GM19238 (cell line): ENCODE measurements at regions not wholly inside any gene's neighbourhood (a gene's known extent, or its start where the extent isn't known, plus 50 kb on each side); places are given as distances from the start of the nearest gene placed in this dataset.

Experiments used
- DNase-seq: peaks from one replicate; pipeline ENCODE4 v3.0.0; 2011; ENCODE audit warnings: low spot score; ENCODE audit not compliant: insufficient read length

- no peak for DNase-seq
Measured at GRCh38 chr17:12369065-12369464, 296.6 kb upstream of the MYOCD start.

DNA sequence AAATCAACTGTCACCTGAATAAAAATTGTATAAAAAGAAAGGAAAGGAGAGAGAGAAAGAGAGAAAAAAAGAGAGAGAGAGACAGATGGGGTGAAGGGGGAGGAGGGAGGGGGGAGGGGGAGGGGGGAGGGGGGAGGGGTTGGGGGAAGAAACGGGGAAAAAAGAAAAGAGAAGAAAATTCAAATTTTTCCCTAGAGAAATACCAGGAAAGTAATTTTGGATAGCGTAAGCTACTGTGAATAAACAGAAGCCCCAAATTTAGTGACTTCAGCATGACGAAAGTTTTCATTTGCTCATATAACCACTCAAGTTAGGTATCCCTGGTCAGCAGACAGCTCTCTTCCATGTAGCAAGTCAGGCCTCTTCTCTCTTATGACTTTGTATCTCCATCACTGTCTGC is 289.4 kb upstream of the MYOCD start:
- DNase-seq, result no peak

DNA sequence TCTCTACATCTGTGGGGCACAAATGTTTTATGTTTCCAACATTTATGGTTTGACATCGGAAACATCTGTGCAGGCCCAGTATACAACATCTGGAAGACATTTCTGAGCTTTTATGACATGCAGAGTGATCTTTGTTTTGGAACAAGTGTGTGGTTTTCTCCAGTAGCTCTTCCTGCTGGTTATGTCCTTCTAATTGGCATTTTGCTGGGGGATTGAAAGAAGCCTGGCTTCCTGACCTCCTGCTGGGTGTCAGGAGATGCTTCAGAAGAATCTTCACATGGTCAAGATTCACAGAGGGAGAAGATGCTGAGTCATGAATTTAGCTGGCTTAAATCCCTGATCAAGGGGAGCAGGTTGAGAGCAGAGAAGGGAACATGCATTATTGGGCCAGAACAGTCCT is 279.5 kb upstream of the MYOCD start:
- no peak for DNase-seq

GRCh38 chr17:12388226-12388625 is 277.5 kb upstream of the MYOCD start:
- no peak for DNase-seq

GRCh38 chr17:12389421-12389820 is 276.3 kb upstream of the MYOCD start:
- no peak for DNase-seq

GRCh38 chr17:12390631-12391030 is 275.1 kb upstream of the MYOCD start:
- no peak for DNase-seq

DNA sequence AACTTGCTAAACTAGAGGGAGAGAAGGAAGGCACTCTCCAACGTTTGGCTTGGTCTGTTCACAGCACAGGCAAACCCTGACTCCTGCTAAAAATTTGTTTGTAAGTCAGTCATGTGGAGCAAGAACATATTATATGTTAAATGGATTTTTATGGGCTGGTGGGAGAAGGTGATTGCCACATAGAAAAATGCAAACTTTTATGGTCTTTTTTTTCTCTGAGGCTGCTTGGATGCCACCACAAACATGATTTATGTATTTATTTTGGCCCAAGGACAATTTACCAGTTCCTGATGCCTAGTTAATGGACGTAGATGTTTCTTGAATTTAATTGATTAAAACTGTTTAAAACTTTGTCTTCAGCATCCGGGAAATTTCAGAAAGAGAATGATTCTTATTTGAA is 274.2 kb upstream of the MYOCD start:
- no peak for DNase-seq

GRCh38 chr17:12395733-12396354 is 269.8 kb upstream of the MYOCD start:
- DNase-seq, result no peak

DNA sequence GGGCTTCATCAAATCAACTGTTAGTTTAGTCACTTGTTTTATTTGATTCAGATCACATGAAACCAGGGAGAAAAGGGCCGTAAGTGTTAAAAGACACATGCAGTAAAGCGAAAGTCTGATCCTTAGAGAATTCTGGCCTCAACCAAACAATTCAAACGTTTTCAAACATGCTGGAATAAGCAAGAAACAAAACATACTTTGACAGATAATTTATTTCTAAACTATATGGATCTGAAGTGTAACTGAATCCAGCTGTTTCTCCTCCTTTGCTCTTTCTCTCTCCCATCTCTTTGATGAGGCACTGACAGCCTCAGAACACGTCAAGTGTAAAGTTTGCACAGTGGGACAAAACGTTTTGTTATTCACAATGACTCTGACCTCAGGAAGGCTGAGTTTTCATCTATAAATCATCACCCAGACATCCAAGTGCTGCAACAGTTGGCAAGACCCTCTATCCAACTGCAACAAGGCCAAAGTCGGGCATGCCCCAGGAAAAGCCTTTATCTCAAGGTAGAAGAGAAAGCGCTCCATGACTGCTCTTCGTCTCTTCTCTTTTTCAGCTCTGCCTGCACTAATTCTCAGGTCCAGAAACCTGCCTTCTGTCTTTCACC is 267.1 kb upstream of the MYOCD start:
- no peak for DNase-seq

DNA sequence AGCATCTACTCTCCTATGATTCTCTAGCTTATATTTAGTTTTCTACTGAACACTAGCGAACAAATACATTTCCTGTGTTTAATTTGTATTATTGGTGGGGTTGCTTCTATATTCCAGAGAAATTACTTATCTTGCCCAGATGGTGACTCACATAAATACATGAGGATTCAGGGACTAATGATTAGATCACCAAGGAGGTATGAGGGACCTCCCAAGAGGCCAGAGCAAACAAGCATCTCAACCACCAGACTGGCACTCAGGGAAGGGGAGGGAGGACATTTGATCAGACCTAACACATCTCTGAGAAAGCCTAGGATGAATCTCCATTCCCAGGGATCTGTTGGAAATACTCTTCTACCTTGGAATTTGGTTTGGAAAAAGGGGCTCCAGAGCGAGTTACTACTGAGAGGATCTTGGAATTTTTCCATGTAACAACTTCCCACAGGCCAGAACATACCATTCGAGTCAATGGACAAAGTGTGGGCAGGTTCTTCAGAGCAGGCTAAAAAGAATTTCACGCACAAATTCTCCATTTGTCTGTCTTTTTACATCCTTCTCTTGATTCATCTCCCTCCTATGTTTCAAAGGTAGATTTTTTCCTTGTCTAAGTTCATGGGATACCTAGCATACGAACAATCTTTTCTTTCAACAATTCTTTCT is 262.6 kb upstream of the MYOCD start:
- DNase-seq, result no peak

GRCh38 chr17:12403881-12404398 is 261.8 kb upstream of the MYOCD start:
- DNase-seq, result no peak

GRCh38 chr17:12406623-12407215 is 259.0 kb upstream of the MYOCD start:
- no peak for DNase-seq

- no peak for DNase-seq
Measured at GRCh38 chr17:12407495-12408252, 258.0 kb upstream of the MYOCD start.

- DNase-seq, result no peak
Measured at GRCh38 chr17:12409082-12409481, 256.6 kb upstream of the MYOCD start.

DNA sequence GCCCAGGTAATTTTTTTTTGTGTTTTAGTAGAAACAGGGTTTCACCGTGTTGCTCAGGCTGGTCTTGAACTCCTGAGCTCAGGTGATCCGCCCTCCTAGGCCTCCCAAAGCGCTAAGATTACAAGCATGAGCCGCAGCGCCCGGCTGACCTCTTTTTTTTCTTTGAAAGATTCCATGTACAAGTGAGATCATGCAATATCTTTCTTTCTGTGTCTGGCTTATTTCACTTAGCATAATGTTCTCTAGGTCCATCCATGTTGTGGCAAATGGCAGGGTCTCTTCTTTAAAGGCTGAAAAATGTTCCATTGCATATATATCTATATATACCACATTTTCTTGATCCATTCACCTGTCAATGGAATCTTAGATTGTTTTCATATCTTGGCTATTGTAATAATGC is 255.0 kb upstream of the MYOCD start:
- DNase-seq, result no peak

DNA sequence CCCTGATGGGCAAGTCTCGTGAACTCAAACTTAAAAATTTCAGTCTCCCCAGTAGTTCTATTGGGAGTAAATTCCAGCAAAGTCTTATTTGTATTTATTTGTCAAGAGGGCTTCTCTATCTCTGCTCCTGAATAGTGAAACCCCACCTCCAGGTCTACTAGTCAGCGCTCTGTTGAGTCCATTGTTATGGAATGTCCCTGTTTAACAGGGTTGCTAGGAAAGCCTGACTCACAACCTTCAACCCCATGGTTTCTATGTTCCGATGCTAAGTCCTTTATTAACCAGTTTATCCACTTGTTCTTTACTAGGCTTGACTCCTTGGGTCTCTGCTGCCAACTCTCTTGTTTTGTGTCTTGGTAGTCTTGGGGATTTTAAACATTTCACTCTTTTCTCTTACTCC is 250.7 kb upstream of the MYOCD start:
- no peak for DNase-seq

DNA sequence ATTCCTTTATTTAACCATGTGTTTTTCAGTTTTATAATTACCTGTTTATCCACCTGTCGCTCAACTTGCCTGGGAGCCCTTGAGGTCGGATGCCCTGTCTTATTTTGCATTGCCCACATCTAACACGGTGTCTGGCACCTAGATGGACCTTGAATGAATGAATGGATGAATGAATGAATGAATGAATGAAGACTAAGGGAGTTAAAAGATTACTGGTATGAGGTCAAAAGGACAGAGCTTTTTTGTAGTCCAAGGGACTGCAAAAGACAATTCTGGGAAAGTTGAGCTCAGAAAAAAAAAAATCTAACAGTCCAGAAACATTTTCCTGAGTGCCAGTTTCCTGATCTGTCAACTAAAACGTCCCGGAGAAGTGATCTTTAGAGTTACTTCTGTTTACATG is 244.6 kb upstream of the MYOCD start:
- no peak for DNase-seq

DNA sequence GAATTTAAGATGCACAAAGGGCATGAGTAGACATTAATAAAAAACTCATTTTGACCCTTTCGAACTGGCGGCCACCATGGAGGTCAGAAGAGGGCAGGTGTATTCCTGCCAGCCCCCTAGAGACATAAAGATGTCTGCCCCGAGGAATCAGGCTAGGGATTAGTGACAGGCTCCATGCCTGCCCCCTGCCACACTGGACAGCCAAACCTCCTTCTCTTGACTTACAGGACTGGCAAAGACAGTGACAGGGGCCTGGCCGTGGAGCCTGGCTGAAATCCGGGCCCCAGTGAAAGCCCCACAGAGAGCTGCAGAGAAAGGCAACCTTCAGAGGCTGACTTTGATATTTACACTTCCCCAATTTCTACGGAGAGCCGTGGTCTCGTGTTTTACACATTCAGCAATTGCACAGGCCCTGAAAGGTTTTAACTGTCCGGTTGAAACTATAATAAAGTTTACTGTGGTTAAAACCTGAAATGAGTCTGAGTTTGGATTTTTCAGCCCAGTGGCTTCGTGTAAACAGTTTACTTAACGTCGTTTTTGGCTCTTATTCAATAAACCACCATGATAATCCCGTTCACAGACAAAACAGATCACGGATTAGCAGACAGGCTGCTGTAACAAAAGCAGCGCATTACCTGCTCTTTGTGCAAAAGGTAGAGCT is 243.9 kb upstream of the MYOCD start:
- no peak for DNase-seq

GRCh38 chr17:12422651-12423050 is 243.0 kb upstream of the MYOCD start:
- no peak for DNase-seq

DNA sequence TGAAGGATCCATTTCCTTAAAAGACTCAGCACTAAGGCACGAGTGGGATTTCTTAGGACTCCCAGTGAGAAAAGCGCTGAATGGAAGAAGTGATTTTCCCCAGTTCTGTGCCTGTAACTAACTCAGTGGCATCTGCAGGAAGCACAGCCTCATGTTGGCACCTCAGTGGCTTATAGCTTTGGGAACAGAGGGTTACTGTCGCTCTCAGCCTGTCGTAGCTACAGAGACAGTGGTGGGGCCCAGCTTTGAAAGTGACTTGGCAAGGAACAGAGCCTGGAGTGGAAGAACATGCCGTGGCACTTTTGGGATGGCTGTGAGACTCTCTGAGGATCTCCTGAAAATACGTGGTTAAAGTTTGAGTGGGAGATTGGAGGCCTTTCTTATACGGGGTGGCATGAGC is 242.4 kb upstream of the MYOCD start:
- no peak for DNase-seq

GRCh38 chr17:12429116-12429515 is 236.6 kb upstream of the MYOCD start:
- no peak for DNase-seq
